H1 (cell line): ENCODE measurements at regions not wholly inside any gene's neighbourhood (a gene's known extent, or its start where the extent isn't known, plus 50 kb on each side); places are given as distances from the start of the nearest gene placed in this dataset.

Experiments used
- CEBPB ChIP-seq: IDR thresholded peaks from 2 replicates; pipeline ENCODE4 v1.6.1; 2012; ENCODE audit warnings: low read depth, low read length
- CHD1 ChIP-seq: IDR thresholded peaks from 2 replicates; pipeline ENCODE4 v1.6.1; 2012; ENCODE audit warnings: low read depth, low read length, improper control_type of control experiment
- SUZ12 ChIP-seq: fragments of 200-600 bp; sonication (generic); IDR thresholded peaks from 2 replicates; pipeline ENCODE4 v1.6.1; 2012; ENCODE audit warnings: mild to moderate bottlenecking, inconsistent platforms, low read length, moderate library complexity, mixed read lengths
- TCF12 ChIP-seq: IDR thresholded peaks from 2 replicates; pipeline ENCODE4 v1.6.1; 2011; ENCODE audit warnings: low read depth, mild to moderate bottlenecking, low read length

- TF ChIP-seq CHD1 (no peak), TCF12 (no peak), SUZ12 (no peak), CEBPB (no peak)
- TF ChIP-seq, all 59 proteins: peak for 0
Measured at GRCh38 chr14:101031186-101031585, 127.7 kb upstream of the RTL1 start (continued).
